ENCODE measurements at regions not wholly inside any gene's neighbourhood (a gene's known extent, or its start where the extent isn't known, plus 50 kb on each side); places are given as distances from the start of the nearest gene placed in this dataset.
"Not testable (repeated sequence)": the region's sequence is repeated elsewhere in the genome, so short reads cannot be mapped to it uniquely, and the experiment has no call there.

DNA sequence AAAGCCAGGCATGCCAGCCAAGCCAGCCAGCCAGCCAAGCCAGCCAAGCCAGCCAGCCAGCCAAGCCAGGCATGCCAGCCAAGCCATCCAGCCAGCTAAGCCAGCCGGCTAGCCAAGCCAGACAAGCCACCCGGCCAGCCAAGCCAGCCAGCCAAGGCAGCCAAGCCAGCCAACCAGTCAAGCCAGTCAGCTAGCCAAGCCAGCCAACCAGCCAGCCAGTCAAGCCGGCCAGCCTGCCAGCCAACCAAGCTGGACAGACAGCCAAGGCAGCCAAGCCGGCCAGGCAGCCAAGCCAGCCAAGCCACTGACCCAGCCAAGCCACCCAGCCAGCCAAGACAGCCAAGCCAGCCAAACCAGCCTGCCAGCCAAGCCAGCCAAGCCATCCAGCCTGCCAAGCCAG is 326.9 kb upstream of the PLGLB2 start:
- TF ChIP-seq, protein P1, sequence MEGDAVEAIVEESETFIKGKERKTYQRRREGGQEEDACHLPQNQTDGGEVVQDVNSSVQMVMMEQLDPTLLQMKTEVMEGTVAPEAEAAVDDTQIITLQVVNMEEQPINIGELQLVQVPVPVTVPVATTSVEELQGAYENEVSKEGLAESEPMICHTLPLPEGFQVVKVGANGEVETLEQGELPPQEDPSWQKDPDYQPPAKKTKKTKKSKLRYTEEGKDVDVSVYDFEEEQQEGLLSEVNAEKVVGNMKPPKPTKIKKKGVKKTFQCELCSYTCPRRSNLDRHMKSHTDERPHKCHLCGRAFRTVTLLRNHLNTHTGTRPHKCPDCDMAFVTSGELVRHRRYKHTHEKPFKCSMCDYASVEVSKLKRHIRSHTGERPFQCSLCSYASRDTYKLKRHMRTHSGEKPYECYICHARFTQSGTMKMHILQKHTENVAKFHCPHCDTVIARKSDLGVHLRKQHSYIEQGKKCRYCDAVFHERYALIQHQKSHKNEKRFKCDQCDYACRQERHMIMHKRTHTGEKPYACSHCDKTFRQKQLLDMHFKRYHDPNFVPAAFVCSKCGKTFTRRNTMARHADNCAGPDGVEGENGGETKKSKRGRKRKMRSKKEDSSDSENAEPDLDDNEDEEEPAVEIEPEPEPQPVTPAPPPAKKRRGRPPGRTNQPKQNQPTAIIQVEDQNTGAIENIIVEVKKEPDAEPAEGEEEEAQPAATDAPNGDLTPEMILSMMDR (IDR thresholded peaks at IDR 0.05; ENCODE audit: low read depth, low read length) = not testable (repeated sequence)
- not testable (repeated sequence) for TF ChIP-seq POLR2A (IDR thresholded peaks at IDR 0.05; ENCODE audit: extremely low read depth, insufficient read length)
- TF ChIP-seq, protein P2, sequence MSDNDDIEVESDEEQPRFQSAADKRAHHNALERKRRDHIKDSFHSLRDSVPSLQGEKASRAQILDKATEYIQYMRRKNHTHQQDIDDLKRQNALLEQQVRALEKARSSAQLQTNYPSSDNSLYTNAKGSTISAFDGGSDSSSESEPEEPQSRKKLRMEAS (IDR thresholded peaks at IDR 0.05; ENCODE audit: low read depth, low read length) = not testable (repeated sequence)
